Myocyte (in vitro differentiated cells): ENCODE measurements at regions not wholly inside any gene's neighbourhood (a gene's known extent, or its start where the extent isn't known, plus 50 kb on each side); places are given as distances from the start of the nearest gene placed in this dataset.
"Not testable (repeated sequence)": the region's sequence is repeated elsewhere in the genome, so short reads cannot be mapped to it uniquely, and the experiment has no call there.

Experiments
- DNase-seq: peaks from one replicate; pipeline ENCODE4 v3.0.0-alpha.2; 2012; ENCODE audit warnings: low read depth

- no peak for DNase-seq
These were observed 258.6 kb downstream of the STIM2 start for GRCh38 chr4:27119239-27119638.

GRCh38 chr4:27121830-27122229 is 261.2 kb downstream of the STIM2 start:
- no peak for DNase-seq

GRCh38 chr4:27123123-27123768 is 262.6 kb downstream of the STIM2 start:
- DNase-seq: peak; percentile 24

GRCh38 chr4:27123769-27124124 is 263.1 kb downstream of the STIM2 start:
- DNase-seq: no peak

- DNase-seq: not testable (repeated sequence)
These were observed 266.3 kb downstream of the STIM2 start for GRCh38 chr4:27126895-27127294.

GRCh38 chr4:27128443-27128842 is 267.8 kb downstream of the STIM2 start:
- DNase-seq: no peak

- DNase-seq: no peak
These were observed 269.3 kb downstream of the STIM2 start for GRCh38 chr4:27129871-27130366.

- no peak for DNase-seq
These were observed 271.9 kb downstream of the STIM2 start for GRCh38 chr4:27132497-27132896.

GRCh38 chr4:27140486-27140885 is 279.8 kb downstream of the STIM2 start:
- DNase-seq: no peak

- DNase-seq: no peak
These were observed 280.9 kb downstream of the STIM2 start for GRCh38 chr4:27141530-27141929.

- no peak for DNase-seq
These were observed 282.2 kb downstream of the STIM2 start for GRCh38 chr4:27142841-27143240.

GRCh38 chr4:27145597-27145996 is 285.0 kb downstream of the STIM2 start:
- no peak for DNase-seq

GRCh38 chr4:27148211-27148895 is 287.7 kb downstream of the STIM2 start:
- DNase-seq: no peak

- peak; percentile 42 for DNase-seq
These were observed 289.0 kb downstream of the STIM2 start for GRCh38 chr4:27149541-27150212.

GRCh38 chr4:27152703-27153102 is 292.1 kb downstream of the STIM2 start:
- no peak for DNase-seq

GRCh38 chr4:27154706-27155105 is 294.1 kb downstream of the STIM2 start:
- DNase-seq: peak; percentile 98

GRCh38 chr4:27161191-27161590 is 300.6 kb downstream of the STIM2 start:
- DNase-seq: no peak

- DNase-seq: no peak
These were observed 308.1 kb downstream of the STIM2 start for GRCh38 chr4:27168783-27169182.

GRCh38 chr4:27173280-27173679 is 312.6 kb downstream of the STIM2 start:
- DNase-seq: no peak

GRCh38 chr4:27176400-27176799 is 315.8 kb downstream of the STIM2 start:
- peak; percentile 43 for DNase-seq

- DNase-seq: no peak
These were observed 316.2 kb downstream of the STIM2 start for GRCh38 chr4:27176881-27177280.

GRCh38 chr4:27178061-27178460 is 317.4 kb downstream of the STIM2 start:
- peak; percentile 4 for DNase-seq
